GM04504 (cell line): ENCODE measurements at regions not wholly inside any gene's neighbourhood (a gene's known extent, or its start where the extent isn't known, plus 50 kb on each side); places are given as distances from the start of the nearest gene placed in this dataset.
"Not testable (repeated sequence)": the region's sequence is repeated elsewhere in the genome, so short reads cannot be mapped to it uniquely, and the experiment has no call there.

Experiments
- DNase-seq: peaks from one replicate; pipeline ENCODE4 v3.0.0-alpha.2; 2012; ENCODE audit warnings: low read depth

GRCh38 chr1:208347191-208347590 is 103.0 kb upstream of the PLXNA2 start:
- no peak for DNase-seq

DNA sequence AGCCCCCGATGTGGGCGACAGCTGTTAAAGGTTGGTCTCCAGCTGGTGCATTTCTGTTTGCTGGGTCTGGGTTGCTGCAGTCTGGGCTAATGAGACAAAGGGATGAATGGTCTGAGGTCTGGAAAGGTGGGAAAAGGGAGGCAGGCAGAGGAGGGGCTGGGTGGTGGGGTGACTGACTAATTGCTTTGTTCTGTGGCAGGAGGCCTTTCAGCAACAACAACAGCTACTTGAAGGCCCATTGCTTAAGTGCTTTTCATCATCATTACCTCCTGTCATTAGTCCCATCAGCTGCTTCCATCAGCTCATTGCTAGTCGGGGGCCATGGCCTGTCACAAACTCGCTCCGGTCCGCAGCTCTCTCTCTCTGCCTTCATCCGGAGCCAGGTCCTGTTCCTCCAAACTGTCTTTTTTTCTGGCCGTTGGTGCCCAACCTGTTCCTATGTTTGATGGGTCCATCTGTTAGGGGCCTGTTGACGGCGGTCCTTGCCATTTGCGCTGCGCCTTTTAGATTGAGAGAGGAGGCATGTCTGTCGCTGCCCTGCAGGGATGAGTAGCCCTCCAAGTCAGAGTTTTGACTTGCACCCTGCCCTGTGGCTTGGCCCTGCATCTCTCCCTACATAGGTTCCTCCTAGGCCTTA is 105.6 kb upstream of the PLXNA2 start:
- DNase-seq, result no peak

DNA sequence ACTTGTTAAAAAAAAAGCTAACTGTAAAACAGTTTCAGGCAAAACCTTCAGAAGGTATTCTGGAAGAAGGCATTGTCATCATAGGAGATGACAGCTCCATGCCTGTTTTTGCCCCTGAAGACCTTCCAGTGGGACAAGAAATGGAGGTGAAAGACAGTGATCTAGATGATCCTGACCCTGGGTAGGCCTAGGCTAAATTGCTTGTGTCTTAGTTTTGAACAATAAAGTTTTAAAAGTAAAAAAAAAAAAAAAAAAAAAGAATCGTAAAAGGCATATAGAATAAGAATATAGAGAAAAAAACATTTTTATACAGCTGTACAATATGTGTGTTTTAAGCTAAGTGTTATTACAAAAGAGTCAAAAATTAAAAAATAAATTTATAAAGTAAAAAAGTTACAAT is 106.6 kb upstream of the PLXNA2 start:
- DNase-seq, result no peak

DNA sequence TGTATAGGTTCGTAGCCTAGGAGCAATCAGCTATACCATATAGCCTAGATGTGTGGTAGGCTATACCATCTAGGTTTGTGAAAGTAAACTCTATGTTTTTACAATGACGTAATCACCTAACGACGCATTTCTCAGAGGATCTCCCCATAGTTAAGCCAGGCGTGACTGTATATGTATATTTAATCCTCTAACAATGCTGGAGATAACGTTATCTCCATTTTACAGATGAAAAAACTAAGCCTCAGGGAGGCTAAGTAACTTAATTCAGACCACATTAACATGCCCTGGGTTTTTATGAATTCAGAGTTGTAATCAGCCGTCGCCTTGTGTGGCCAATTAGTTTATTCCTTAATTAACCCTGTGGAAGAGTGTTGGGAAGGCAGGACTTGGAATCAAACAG is 107.7 kb upstream of the PLXNA2 start:
- no peak for DNase-seq

DNA sequence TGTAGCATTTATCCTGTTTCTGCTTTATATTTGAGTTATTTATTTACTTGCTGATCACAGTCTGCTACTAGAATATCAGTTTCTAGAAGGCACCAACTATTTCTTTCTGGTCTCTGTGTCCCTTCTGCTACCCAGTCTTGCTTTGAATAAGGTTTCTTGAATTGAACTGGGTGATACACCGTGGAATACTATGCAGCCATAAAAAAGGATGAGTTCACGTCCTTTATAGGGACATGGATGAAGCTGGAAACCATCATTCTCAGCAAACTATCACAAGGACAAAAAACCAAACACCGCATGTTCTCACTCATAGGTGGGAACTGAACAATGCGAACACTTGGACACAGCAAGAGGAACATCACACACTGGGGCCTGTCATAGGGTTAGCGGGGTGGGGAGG is 109.6 kb upstream of the PLXNA2 start:
- DNase-seq, result not testable (repeated sequence)

DNA sequence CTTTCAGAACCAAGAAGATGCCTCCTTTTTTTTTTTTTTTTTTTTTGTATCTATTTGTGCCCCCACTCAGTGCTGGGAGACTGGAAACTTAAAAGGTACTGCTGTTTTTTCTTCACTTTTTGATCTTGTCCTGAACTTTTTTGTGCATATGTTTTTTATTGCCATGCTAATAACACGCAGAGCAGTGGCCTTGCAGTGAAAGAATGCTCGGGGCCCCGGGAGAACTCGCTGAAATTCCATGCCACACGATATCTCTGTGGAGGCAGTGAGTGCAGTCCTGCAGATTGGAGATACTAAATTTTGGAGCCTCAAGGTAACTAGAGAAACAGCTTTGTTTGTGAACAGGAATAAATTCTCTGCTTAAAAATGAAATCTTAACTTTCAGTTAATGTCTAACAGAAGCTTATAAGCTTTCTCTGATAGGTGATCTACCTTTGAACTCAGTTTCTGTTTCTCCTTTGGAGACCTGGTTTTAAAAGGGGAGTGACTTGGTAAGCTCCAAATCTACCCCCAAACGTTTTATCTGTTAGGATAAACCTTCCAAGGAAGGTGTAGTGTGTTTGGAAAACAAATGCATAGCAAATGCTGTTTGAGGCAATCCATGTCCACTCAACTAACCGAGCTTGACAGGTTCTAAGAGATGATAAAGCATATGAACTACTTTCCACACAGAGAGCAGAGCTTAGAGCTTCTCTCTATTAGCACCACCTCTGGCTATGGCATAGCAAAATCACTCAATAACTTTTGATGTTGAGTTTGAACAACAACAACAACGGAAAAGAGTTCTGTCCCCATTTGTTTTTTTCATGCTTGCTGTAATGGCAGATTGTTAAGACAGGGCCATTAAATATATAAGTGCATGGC is 113.7 kb upstream of the PLXNA2 start:
- no peak for DNase-seq

DNA sequence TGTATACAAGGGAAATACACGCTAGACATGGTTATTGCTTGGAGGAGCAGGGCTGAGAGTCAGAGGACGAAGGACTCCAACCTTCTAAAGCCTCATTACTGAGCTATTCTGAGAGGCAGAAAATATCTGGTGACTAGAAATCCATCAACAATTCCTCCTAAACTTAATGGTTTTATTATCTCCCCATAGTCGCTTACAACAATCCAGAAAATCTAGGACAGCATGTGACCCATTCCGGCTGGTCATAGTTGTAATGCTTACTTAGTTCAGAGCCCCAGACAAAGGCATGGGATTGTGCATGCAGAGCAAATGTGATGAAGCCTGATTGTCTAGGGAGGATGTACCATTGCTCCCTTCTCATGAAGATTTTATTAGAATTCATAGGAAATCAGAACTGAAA is 114.5 kb upstream of the PLXNA2 start:
- no peak for DNase-seq

DNA sequence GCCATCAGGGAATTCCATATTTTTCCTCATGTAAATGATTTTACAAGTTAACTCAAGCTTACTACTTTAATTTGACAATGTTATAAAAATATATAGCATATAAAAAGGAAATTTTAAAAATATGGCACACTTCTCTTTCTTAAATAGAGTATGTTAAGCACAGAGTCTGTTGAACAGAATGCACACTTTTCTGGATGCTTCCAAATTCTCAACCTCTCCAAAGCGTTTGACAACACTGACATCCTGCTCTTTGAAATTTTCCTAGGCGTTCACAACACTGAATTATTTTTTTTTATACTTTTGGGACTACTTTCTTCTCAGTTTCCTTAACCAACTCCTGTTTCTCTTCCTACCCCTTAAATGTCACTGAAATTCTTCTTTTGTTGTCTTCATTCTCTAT is 117.8 kb upstream of the PLXNA2 start:
- DNase-seq, result no peak

GRCh38 chr1:208366559-208366958 is 122.4 kb upstream of the PLXNA2 start:
- DNase-seq, result no peak

GRCh38 chr1:208369045-208369444 is 124.9 kb upstream of the PLXNA2 start:
- no peak for DNase-seq

DNA sequence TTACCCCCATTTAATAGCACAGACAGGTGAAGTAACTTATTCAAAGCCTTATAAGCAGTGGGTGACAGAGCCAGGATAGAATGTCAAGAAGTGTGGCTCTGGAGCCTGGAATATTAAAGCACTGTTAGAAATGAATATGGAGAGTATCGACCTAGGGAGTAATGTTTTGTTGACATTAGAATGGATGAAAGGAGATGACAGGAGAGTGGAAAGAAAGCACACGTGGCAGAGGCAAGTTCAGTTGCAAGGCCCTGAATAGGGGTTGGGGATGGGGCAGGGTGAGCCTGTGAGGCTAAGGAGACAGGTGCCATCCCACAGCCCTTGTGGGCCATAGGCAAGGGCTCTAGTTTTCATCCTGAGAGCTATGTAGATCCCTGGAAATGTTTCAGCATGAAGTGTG is 125.5 kb upstream of the PLXNA2 start:
- DNase-seq, result no peak

- no peak for DNase-seq
These were observed 130.3 kb upstream of the PLXNA2 start for GRCh38 chr1:208374391-208374941.

- DNase-seq, result no peak
These were observed 137.3 kb upstream of the PLXNA2 start for GRCh38 chr1:208381481-208381880.

GRCh38 chr1:208387908-208388811 is 144.0 kb upstream of the PLXNA2 start:
- DNase-seq, result no peak

DNA sequence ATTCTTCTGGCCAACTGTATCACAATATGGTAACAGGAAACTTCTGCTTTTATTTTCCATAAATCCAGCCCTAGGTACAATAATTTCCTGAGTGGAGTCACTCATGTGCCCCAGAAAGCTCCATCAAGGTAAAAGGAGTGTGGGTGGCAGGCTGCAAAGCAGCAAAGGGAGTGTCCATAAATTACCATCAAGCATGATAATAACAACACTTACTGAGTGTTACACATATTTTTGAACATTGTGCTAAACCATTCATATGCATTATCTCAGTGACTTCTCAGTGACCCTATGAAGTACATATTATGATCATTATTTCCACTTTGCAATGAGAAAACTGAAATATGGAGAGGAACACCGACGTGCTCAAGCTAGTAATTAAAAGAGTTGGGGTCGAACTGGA is 149.2 kb upstream of the PLXNA2 start:
- DNase-seq, result no peak

DNA sequence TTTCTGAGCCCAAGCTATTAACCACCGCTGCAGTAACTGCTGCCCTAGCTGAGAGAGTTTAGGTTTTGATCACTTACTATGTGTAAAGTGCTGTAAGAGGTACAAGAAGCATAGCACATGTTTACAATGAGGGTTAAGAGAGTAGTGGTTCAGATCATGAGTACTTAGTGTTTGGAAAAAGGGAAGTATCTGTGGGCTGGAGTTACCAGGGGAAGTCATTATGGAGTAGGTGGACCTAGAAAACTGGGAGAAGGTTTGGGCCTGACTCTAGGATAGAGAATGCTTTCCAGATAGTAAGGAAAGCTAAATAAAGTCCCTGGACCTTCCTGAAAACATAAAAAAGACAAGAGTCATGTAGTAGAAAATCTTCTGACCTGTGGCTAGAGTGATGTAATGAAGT is 149.6 kb upstream of the PLXNA2 start:
- DNase-seq, result no peak

- no peak for DNase-seq
These were observed 153.1 kb upstream of the PLXNA2 start for GRCh38 chr1:208397286-208397685.

DNA sequence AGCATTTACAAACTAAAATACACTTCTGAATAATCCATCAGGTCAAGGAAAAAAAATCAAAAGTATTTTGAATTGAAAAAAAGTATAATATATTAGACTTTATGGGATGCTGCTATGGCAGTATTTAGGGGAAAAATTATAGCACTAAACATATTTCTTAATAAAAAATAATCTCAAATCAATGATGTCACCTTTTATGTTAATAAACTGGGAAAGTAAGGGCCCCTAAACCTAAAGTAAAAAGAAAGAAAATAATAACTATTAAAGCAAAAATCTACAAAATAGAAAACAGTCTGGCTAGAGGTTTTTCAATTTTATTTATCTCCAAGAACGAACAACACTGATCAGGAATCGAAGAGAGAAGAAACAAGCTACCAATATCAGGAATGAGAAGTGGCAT is 160.8 kb upstream of the PLXNA2 start:
- DNase-seq, result no peak

DNA sequence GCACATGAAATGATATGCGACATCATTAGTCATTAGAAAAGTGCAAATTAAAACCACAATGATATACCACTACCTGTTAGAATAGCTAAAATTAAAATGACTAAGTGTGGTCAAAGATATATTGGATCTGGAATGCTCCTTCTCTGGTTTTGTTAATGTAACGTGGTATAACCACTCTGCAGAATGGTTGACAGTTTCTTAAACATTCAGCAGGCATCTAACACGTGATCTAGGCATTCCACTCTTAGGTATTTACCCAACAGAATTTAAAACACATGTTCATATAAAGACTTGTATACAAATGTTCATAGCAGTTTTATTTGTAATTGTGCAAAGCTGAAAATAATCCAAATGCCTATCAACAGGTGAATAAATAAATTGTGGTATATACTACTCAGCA is 165.0 kb upstream of the PLXNA2 start:
- DNase-seq, result no peak

DNA sequence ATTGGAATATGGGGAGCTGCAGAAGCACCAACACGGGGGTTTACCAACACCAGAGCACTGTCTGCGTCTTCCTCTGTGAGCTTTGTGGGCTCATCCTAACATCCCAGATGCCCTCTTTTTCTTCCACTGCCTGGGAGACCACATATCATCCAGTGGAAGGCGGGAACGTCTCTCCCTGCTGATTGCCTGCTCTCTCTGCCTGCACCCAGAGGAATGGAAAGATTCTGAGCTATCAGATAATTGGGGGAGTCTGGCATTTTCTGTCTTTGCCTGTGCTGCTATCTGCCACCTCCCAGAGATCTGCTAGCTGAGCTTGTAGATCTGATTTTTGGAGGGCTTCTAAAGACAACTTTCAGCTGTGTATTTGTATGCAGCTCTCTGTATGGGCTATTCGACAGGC is 166.2 kb upstream of the PLXNA2 start:
- DNase-seq, result no peak

DNA sequence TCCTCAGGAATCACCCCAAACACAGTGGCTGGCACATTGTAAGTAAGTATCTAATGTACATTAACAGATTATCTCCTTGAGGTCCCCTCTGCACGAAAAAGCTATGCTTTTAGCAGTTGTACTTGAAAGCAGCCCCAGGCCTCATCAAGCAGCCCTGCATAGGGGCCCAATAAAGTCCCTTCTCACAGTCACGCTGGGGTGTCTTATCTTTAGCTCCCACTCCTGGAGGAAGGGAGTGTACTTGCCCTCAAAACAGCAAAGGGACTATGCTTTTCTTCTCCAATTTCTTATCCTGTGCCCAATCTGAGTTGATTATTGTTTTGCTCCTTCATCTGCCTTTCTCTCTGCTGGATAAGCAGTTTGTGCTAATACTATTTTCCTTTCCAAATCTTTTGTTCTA is 168.8 kb upstream of the PLXNA2 start:
- DNase-seq, result no peak

- DNase-seq, result no peak
These were observed 174.5 kb upstream of the PLXNA2 start for GRCh38 chr1:208418667-208419066.
